ENCODE measurements at regions not wholly inside any gene's neighbourhood (a gene's known extent, or its start where the extent isn't known, plus 50 kb on each side); places are given as distances from the start of the nearest gene placed in this dataset.

DNA sequence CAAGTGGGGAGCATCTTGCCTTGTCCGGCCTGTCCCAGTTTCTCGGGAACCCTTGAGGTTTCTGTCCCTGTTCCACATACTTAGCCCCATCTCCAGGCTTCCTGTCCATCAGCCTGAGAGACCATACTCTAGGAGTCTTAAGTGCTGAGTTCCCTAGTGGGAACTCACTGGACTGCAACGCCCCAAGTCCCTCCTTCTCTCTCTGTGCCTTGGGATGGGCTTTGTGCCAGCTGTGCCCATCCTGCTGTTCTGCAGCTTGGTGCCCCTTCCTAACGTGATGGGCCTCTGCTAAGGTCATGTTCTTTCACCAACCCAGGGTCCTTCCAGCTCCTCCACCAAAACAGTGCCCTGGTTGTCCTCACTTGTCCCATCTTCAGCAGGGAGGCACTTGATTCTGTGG, 222.3 kb upstream of the ANKRD55 start:
- Histone ChIP-seq H3K9me3 (ENCODE audit: control insufficient read depth, insufficient read depth, low read depth, low read length) (no peaks in the 10 kb centered on the region), H3K36me3 (ENCODE audit: control insufficient read depth, insufficient read depth, low read length) (no peaks in the 10 kb centered on the region), H3K4me1 (ENCODE audit: control insufficient read depth, insufficient read depth, low read length) (peaks cover 26% of the 10 kb centered on the region), H3K27ac (ENCODE audit: low read depth, low read length) (no peak overlapping the region), H3K27me3 (ENCODE audit: control insufficient read depth, insufficient read depth, low read length) (no peaks in the 10 kb centered on the region), H3K4me3 (ENCODE audit: low read depth, low read length) (no peak overlapping the region), H3K9ac (ENCODE audit: low read length) (no peak overlapping the region)

- H3K9ac ChIP-seq (ENCODE audit: low read length), result no peak overlapping the region
- H3K9me3 ChIP-seq (ENCODE audit: control insufficient read depth, insufficient read depth, low read depth, low read length), result no peaks in the 10 kb centered on the region
- H3K36me3 ChIP-seq (ENCODE audit: control insufficient read depth, insufficient read depth, low read length), result no peaks in the 10 kb centered on the region
- H3K27ac ChIP-seq (ENCODE audit: low read depth, low read length), result no peak overlapping the region
- no peak overlapping the region for H3K4me3 ChIP-seq (ENCODE audit: low read depth, low read length)
- no peaks in the 10 kb centered on the region for H3K27me3 ChIP-seq (ENCODE audit: control insufficient read depth, insufficient read depth, low read length)
- H3K4me1 ChIP-seq (ENCODE audit: control insufficient read depth, insufficient read depth, low read length), result peaks cover 16% of the 10 kb centered on the region
Observed at GRCh38 chr5:56454219-56454862, 221.2 kb upstream of the ANKRD55 start.

DNA sequence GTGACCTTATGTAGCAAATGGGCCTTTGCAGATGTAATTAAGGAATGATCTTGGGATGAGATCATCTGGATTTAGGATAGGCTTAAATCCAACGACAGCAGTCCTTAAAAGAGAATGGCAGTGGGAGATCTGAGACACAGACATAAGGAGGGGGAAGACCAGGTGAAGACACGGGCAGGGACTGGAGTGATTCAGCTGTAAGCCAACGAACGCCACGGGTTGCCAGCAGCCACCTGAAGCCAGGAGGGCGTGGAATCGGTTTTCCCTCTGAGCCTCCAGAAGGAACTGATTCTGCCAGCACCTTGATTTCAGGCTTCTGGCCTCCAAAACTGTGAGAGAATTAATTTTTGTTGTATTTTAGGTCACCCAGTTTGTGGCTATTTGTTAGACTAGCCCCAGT, 218.6 kb upstream of the ANKRD55 start:
- H3K9me3 ChIP-seq (ENCODE audit: control insufficient read depth, insufficient read depth, low read depth, low read length), result no peaks in the 10 kb centered on the region
- H3K27me3 ChIP-seq (ENCODE audit: control insufficient read depth, insufficient read depth, low read length), result no peaks in the 10 kb centered on the region
- H3K27ac ChIP-seq (ENCODE audit: low read depth, low read length), result no peak overlapping the region
- H3K36me3 ChIP-seq (ENCODE audit: control insufficient read depth, insufficient read depth, low read length), result no peaks in the 10 kb centered on the region
- no peaks in the 10 kb centered on the region for H3K4me1 ChIP-seq (ENCODE audit: control insufficient read depth, insufficient read depth, low read length)
- H3K4me3 ChIP-seq (ENCODE audit: low read depth, low read length), result no peak overlapping the region
- no peak overlapping the region for H3K9ac ChIP-seq (ENCODE audit: low read length)

DNA sequence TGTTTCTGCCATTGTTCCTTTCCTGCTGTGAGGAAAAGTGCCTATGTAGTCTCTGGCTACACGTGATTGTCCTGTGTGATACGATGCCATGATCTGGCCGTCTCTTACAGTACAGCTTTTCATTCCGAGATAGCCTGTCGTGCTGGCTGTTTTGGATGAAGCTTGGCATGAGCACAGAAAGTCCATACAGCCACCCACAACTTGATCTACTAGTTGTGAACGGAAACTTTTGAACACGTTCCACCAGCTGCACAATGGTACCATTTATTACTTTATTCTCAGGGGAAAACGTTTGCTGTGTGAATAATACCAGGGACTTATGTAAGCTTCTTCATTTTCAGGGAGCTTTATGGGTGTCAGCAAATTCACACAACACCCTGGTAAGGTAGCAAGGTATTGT, 217.6 kb upstream of the ANKRD55 start:
- no peaks in the 10 kb centered on the region for H3K36me3 ChIP-seq (ENCODE audit: control insufficient read depth, insufficient read depth, low read length)
- no peak overlapping the region for H3K27ac ChIP-seq (ENCODE audit: low read depth, low read length)
- no peaks in the 10 kb centered on the region for H3K9me3 ChIP-seq (ENCODE audit: control insufficient read depth, insufficient read depth, low read depth, low read length)
- no peak overlapping the region for H3K4me3 ChIP-seq (ENCODE audit: low read depth, low read length)
- H3K9ac ChIP-seq (ENCODE audit: low read length), result no peak overlapping the region
- no peaks in the 10 kb centered on the region for H3K4me1 ChIP-seq (ENCODE audit: control insufficient read depth, insufficient read depth, low read length)
- H3K27me3 ChIP-seq (ENCODE audit: control insufficient read depth, insufficient read depth, low read length), result no peaks in the 10 kb centered on the region

DNA sequence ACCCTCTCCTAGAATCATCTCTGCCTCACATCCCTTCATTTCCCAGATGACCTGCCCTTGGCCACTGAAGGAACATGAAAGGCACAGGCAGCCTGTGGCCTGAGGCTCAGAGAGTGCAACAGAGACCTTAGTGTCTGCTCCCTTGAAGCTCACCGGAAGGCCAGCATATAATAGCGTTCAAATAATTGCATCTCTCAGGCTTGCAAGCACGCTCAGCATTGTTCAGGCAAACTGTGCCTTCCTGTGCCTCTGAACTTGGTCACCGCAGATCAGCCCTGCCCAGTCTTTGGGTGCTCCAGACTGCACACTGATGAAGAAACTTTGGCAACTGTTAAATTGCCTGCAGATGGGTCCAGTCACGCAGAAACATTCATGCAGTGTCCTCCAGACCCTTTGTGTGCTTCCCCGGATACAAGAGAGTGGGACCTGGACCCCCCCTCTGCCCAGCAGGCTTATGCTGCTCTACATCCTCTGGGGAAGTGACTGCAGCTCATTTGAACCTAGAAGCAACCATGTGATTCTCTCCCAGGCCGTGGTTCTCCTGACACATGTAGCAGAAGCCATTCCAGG, 216.0 kb upstream of the ANKRD55 start:
- Histone ChIP-seq H3K27me3 (ENCODE audit: control insufficient read depth, insufficient read depth, low read length) (no peaks in the 10 kb centered on the region), H3K36me3 (ENCODE audit: control insufficient read depth, insufficient read depth, low read length) (no peaks in the 10 kb centered on the region), H3K9ac (ENCODE audit: low read length) (no peak overlapping the region)

GRCh38 chr5:56447656-56448055, 214.5 kb upstream of the ANKRD55 start:
- H3K27ac ChIP-seq (ENCODE audit: low read depth, low read length), result no peak overlapping the region
- no peaks in the 10 kb centered on the region for H3K9me3 ChIP-seq (ENCODE audit: control insufficient read depth, insufficient read depth, low read depth, low read length)
- no peaks in the 10 kb centered on the region for H3K27me3 ChIP-seq (ENCODE audit: control insufficient read depth, insufficient read depth, low read length)
- no peaks in the 10 kb centered on the region for H3K36me3 ChIP-seq (ENCODE audit: control insufficient read depth, insufficient read depth, low read length)
- no peaks in the 10 kb centered on the region for H3K4me1 ChIP-seq (ENCODE audit: control insufficient read depth, insufficient read depth, low read length)
- H3K4me3 ChIP-seq (ENCODE audit: low read depth, low read length), result no peak overlapping the region
- H3K9ac ChIP-seq (ENCODE audit: low read length), result no peak overlapping the region

More for the DNA sequence above, 216.0 kb upstream of the ANKRD55 start:
- no peak overlapping the region for H3K27ac ChIP-seq (ENCODE audit: low read depth, low read length)
- no peaks in the 10 kb centered on the region for H3K9me3 ChIP-seq (ENCODE audit: control insufficient read depth, insufficient read depth, low read depth, low read length)
- H3K4me1 ChIP-seq (ENCODE audit: control insufficient read depth, insufficient read depth, low read length), result no peaks in the 10 kb centered on the region
- H3K4me3 ChIP-seq (ENCODE audit: low read depth, low read length), result no peak overlapping the region

DNA sequence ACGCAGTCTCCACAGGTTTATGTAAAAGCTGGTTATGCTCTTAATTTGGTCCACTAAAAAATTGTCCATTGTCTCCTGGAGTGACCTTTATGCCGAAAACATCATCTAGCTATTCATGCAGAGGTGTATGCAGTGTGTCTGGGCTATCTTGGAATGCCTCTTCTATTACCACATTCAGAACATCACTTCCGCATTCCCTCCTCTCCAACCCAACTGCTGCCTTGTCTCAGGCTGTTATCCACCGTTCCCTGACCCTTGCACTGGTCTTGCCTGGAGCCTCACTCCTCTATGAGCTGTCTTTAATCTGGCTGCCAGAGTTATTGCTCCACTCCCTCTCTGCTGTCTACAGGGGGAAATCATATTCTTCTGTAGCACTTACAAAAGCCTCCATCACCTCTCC, 214.1 kb upstream of the ANKRD55 start:
- no peak overlapping the region for H3K27ac ChIP-seq (ENCODE audit: low read depth, low read length)
- no peaks in the 10 kb centered on the region for H3K27me3 ChIP-seq (ENCODE audit: control insufficient read depth, insufficient read depth, low read length)
- no peaks in the 10 kb centered on the region for H3K4me1 ChIP-seq (ENCODE audit: control insufficient read depth, insufficient read depth, low read length)
- no peaks in the 10 kb centered on the region for H3K36me3 ChIP-seq (ENCODE audit: control insufficient read depth, insufficient read depth, low read length)
- H3K9ac ChIP-seq (ENCODE audit: low read length), result no peak overlapping the region
- H3K4me3 ChIP-seq (ENCODE audit: low read depth, low read length), result no peak overlapping the region
- no peaks in the 10 kb centered on the region for H3K9me3 ChIP-seq (ENCODE audit: control insufficient read depth, insufficient read depth, low read depth, low read length)

GRCh38 chr5:56446728-56447127, 213.6 kb upstream of the ANKRD55 start:
- Histone ChIP-seq H3K27me3 (ENCODE audit: control insufficient read depth, insufficient read depth, low read length) (no peaks in the 10 kb centered on the region), H3K36me3 (ENCODE audit: control insufficient read depth, insufficient read depth, low read length) (no peaks in the 10 kb centered on the region), H3K4me1 (ENCODE audit: control insufficient read depth, insufficient read depth, low read length) (no peaks in the 10 kb centered on the region), H3K27ac (ENCODE audit: low read depth, low read length) (no peak overlapping the region), H3K9ac (ENCODE audit: low read length) (no peak overlapping the region), H3K9me3 (ENCODE audit: control insufficient read depth, insufficient read depth, low read depth, low read length) (no peaks in the 10 kb centered on the region), H3K4me3 (ENCODE audit: low read depth, low read length) (no peak overlapping the region)

DNA sequence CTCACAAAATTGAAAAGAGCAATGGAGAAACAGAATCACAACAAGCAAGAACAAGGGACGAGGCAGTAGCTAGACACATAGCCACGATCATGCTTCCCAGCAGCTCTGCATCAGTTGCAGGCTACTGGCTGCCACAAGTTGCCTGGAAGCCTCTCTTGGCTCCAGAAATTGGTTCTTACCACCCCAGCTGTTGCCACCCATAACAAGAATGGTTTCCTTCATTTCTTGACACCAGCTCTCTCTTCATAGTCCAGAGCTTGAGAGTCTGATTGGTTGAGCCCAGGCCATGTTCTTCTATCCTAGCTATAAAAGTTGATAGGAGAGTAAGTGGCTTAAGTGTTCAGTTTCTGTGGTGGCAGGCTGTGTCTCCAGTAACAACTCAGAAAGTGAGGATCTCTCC, 210.7 kb upstream of the ANKRD55 start:
- Histone ChIP-seq H3K9me3 (ENCODE audit: control insufficient read depth, insufficient read depth, low read depth, low read length) (no peaks in the 10 kb centered on the region), H3K27ac (ENCODE audit: low read depth, low read length) (no peak overlapping the region), H3K4me1 (ENCODE audit: control insufficient read depth, insufficient read depth, low read length) (no peaks in the 10 kb centered on the region), H3K36me3 (ENCODE audit: control insufficient read depth, insufficient read depth, low read length) (no peaks in the 10 kb centered on the region), H3K4me3 (ENCODE audit: low read depth, low read length) (no peak overlapping the region), H3K9ac (ENCODE audit: low read length) (no peak overlapping the region), H3K27me3 (ENCODE audit: control insufficient read depth, insufficient read depth, low read length) (no peaks in the 10 kb centered on the region)

GRCh38 chr5:56440871-56441740, 208.0 kb upstream of the ANKRD55 start:
- Histone ChIP-seq H3K9ac (ENCODE audit: low read length) (no peak overlapping the region), H3K36me3 (ENCODE audit: control insufficient read depth, insufficient read depth, low read length) (no peaks in the 10 kb centered on the region), H3K4me3 (ENCODE audit: low read depth, low read length) (no peak overlapping the region), H3K27me3 (ENCODE audit: control insufficient read depth, insufficient read depth, low read length) (no peaks in the 10 kb centered on the region), H3K4me1 (ENCODE audit: control insufficient read depth, insufficient read depth, low read length) (no peaks in the 10 kb centered on the region), H3K27ac (ENCODE audit: low read depth, low read length) (no peak overlapping the region), H3K9me3 (ENCODE audit: control insufficient read depth, insufficient read depth, low read depth, low read length) (no peaks in the 10 kb centered on the region)

- H3K4me1 ChIP-seq (ENCODE audit: control insufficient read depth, insufficient read depth, low read length), result no peaks in the 10 kb centered on the region
- H3K9me3 ChIP-seq (ENCODE audit: control insufficient read depth, insufficient read depth, low read depth, low read length), result peaks cover 11% of the 10 kb centered on the region
- H3K9ac ChIP-seq (ENCODE audit: low read length), result no peak overlapping the region
- H3K4me3 ChIP-seq (ENCODE audit: low read depth, low read length), result no peak overlapping the region
- H3K36me3 ChIP-seq (ENCODE audit: control insufficient read depth, insufficient read depth, low read length), result no peaks in the 10 kb centered on the region
- H3K27ac ChIP-seq (ENCODE audit: low read depth, low read length), result no peak overlapping the region
- no peaks in the 10 kb centered on the region for H3K27me3 ChIP-seq (ENCODE audit: control insufficient read depth, insufficient read depth, low read length)
Observed at GRCh38 chr5:56434986-56435385, 201.9 kb upstream of the ANKRD55 start.
